ENCODE measurements at regions not wholly inside any gene's neighbourhood (a gene's known extent, or its start where the extent isn't known, plus 50 kb on each side); places are given as distances from the start of the nearest gene placed in this dataset.

- no peak for DNase-seq
- H3K4me1 Mint-ChIP-seq, result peaks cover 15% of the 10 kb centered on the region in 2 experiments
These were observed 407.6 kb downstream of the DNAH5 start for GRCh38 chr5:13536933-13537332.

More at GRCh38 chr5:13536933-13537332, 407.6 kb downstream of the DNAH5 start:
- Histone ChIP-seq H2BK20ac (ENCODE audit: low read depth, low read length, poor library complexity, severe bottlenecking) (no peak overlapping the region), H3K4ac (ENCODE audit: low read depth, low read length) (no peak overlapping the region), H2BK120ac (ENCODE audit: low read depth, low read length, poor library complexity, severe bottlenecking) (no peak overlapping the region), H4K8ac (replicated peaks; ENCODE audit: insufficient read length, low read depth, low read length) (no peak overlapping the region), H2AFZ (ENCODE audit: low read length) (no peak overlapping the region), H2AK5ac (ENCODE audit: insufficient read length, low read length) (no peak overlapping the region), H3K56ac (ENCODE audit: insufficient read length, low read depth, low read length) (no peak overlapping the region), H3K4me1 (ENCODE audit: insufficient read depth, low read length) (peaks cover 4% of the 10 kb centered on the region; the same call in 1 of the 2 replicates), H3K79me1 (ENCODE audit: insufficient read depth, low read depth, low read length, poor library complexity, severe bottlenecking) (no peaks in the 10 kb centered on the region), H2BK5ac (ENCODE audit: insufficient read length, low read length) (no peak overlapping the region), H3K18ac (ENCODE audit: insufficient read length, low read depth, low read length) (no peak overlapping the region), H4K20me1 (ENCODE audit: control insufficient read depth, insufficient read depth, insufficient read length) (no peaks in the 10 kb centered on the region), H3K27me3 (ENCODE audit: insufficient read depth, low read length) (no peaks in the 10 kb centered on the region), H3K9ac (ENCODE audit: extremely low read depth, insufficient read length, low read length) (no peak overlapping the region), H3K9me3 (ENCODE audit: control insufficient read depth, low read depth, low read length) (no peaks in the 10 kb centered on the region), H3K4me2 (ENCODE audit: insufficient read depth, insufficient read length, low read length) (no peak overlapping the region), H3T11ph (ENCODE audit: low read length) (no peak overlapping the region), H4K5ac (ENCODE audit: insufficient read length, low read depth, low read length) (no peak overlapping the region), H3K23me2 (ENCODE audit: insufficient read length, low read depth, low read length, poor library complexity, severe bottlenecking) (peaks cover 3% of the 10 kb centered on the region), H3K27ac (ENCODE audit: insufficient read length, low read depth, low read length) (no peak overlapping the region), H2BK15ac (ENCODE audit: low read depth, low read length) (no peak overlapping the region), H3K14ac (ENCODE audit: insufficient read depth, low read length) (no peak overlapping the region), H2BK12ac (ENCODE audit: insufficient read length, low read depth, low read length) (no peak overlapping the region), H3K79me2 (ENCODE audit: insufficient read depth, low read length) (no peaks in the 10 kb centered on the region), H3K23ac (ENCODE audit: insufficient read length, low read depth, low read length) (no peak overlapping the region), H4K91ac (ENCODE audit: insufficient read length, low read depth, low read length) (no peak overlapping the region)
- Mint-ChIP-seq H3K4me3 (no peak overlapping the region), H3K9me3 (no peaks in the 10 kb centered on the region), H3K36me3 (ENCODE audit: insufficient read depth in 1 of 3, low read depth in 3 of 3) (no peaks in the 10 kb centered on the region), H3K27ac (no peak overlapping the region), H3K27me3 (ENCODE audit: low read depth) (no peaks in the 10 kb centered on the region)
- no peak for TF ChIP-seq CTCF (conservative IDR thresholded peaks at IDR 0.05)
- no CpG with 5 or more reads among the region's 5 CpGs for WGBS (ENCODE audit: extremely low coverage, insufficient read length, low lambda C conversion rate)
